Activated naive CD4-positive, alpha-beta T cell (primary cell): ENCODE measurements at regions not wholly inside any gene's neighbourhood (a gene's known extent, or its start where the extent isn't known, plus 50 kb on each side); places are given as distances from the start of the nearest gene placed in this dataset.

Experiments
- DNase-seq, 4 experiments: peaks; one replicate each; lab custom pipeline; 2025; lab: John Stamatoyannopoulos, UW

DNA sequence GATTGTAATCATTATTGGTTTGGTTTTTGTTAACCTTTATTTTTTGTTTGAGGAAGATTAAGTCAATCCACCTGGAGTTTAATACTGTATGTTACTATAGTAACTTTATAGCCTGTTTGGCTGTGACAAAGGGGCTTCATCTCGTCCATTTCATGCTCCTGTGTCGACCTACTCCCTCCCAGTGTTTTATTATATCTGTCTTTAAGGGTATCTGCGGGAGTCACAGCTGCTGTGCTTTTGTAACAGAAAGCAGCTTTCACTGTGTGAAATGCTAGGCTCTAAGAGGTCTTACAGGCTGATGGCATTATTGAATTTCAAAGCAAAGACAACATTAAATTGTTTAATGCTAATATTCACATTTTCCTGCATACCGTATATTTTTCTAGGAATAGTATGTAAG, 698.0 kb upstream of the POU3F2 start:
- DNase-seq: no peak

DNA sequence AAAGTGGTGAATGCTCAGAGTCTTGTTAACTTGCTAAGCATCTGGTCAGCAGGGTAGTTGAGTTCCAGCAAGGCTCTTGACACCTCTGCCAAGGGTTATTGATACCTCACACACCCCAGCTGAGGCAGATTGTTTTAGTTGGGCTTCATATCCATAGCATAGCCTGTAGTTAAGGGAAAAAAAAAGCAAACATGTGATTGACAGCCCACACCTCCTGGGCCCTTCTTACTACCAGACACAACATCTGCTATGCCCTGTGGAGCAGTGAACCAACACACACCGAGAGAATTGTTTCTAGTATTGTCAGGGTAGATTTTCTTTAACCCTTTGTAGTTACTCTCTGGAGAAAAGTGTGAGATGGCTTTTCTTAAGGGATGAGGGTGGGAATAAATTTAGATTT, 697.0 kb upstream of the POU3F2 start:
- no peak for DNase-seq

DNA sequence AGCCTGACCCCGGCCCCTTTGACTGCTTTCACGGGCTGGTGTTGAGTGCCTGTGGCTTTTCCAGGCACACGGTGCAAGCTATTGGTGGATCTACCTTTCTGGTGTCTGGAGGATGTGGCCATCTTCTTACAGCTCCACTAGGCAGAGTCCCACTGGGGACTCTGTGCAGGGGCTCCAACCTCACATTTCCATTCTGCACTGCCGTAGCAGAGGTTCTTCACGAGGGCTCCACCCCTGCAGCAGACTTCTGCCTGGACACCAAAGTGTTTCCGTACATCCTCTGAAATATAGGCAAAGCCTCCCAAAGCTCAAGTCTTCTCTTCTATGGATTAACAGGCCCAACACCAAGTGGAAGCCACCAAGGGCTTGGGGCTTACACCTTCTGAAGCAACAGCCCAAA, 691.5 kb upstream of the POU3F2 start:
- no peak for DNase-seq

DNA sequence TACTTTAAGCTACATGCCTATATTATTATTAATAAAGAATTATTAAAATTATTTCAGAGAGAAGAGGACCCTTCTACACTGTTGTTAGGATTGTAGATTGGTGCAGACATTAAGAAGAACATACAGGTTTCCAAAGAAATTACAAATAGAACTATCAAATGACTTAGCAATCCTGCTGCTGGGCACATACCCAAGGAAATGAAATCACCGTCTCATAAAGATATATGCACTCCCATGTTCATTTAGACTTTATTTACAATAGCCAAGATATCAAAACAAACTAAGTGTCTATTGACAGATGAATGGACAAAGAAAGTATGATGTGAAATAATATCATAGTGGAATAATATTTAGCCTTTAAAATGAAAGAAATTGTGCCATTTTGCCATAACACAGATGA, 687.7 kb upstream of the POU3F2 start:
- DNase-seq: no peak

DNA sequence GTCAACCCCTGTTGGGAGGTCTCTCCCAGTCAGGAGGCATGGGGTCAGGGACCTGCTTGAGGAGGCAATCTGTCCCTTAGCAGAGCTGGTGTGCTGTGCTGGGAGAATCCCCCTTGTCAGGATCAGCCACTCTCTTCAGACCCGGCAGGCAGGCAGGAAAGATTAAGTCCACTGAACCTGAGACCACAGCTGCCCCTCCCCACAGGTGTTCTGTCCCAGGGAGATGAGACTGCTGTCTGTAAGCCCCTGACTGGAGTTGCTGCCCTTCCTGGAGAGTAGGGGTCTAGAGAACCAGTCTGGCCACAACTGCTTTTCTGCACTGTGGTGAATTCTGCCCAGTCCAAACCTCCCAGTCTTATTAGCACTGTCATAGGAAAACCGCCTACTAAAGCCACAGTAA, 677.8 kb upstream of the POU3F2 start:
- DNase-seq: no peak

DNA sequence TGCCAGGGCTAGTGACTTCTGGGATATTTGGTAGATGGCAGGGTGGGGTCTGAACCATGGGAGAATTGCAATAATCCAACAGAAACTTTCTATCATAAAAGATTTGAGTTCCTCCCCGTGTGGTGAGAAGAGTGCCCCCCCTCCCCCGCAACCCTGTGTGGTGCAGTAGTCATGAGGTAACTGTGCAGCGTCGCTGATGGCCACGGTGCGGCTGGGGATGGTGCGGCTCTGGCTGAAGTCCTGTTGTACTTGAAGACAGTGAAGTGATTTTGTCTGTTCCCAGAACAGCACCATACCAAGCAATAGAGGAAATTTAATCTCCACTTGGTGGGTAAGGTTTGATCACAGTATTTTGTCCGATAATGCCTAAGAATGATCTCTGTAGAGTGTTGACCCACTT, 654.8 kb upstream of the POU3F2 start:
- DNase-seq: no peak

DNA sequence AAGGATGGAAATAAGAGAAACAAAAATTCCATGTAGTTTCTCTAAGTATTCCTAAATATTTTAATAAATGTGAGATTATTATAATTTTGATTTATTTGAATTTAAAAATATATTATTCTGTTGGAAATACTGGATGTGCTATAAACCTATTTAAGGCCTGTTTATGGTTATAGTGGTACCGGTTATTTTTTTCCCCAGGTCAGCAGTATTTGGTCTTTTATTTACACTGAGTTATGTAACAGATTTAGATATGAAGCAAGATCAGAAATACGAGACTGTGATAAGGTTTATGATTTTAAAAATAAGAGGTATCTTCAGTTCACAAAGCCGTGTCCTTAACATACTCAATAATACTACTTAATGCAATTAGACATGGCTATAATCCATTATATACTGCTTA, 634.3 kb upstream of the POU3F2 start:
- DNase-seq: no peak

DNA sequence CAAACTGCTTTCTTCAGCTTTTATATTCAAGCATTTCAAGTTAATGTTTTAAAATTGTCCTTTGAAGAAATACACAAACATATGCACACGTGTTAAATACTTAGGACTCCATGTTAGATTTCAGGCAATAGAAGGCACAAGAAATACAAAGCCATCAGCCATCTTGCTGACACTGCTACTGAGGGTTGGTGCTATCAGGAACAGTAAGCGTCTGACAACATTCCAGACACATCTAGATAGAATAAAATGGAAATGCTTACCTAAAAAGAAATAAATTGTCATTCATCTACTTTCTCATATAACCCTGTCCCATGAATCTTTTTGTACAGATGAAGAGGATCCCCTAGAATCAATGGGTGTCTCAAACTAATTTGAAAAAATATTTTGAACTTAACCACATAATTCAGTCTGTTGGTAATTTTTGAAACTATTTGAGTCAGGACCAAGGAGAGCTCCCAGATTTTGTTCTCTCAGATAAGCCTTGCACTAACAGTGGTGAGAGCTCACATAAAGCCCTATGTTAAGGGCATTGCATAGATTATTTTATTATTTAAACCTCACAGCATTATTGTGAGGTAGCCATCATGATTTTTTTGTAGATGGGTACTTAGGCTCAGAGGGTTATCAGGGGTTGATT, 631.1 kb upstream of the POU3F2 start:
- DNase-seq: no peak

DNA sequence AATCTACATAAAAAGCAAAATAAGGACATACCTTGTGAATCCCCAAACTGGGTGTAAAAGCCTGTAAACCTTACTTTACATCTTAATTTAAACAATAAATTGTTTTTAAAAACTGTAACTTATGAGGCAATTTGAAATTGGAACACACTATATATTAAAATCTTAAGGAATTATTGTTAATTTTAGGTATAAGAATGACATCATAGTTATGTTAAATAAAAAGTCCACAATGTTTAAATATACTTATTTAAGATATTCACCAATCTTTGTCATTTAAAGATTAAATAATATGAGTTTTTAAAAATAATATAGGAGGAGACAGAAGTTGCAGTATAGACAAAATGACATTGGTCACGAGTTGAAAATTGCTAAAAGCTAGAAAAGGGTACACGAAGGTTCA, 621.9 kb upstream of the POU3F2 start:
- no peak for DNase-seq

DNA sequence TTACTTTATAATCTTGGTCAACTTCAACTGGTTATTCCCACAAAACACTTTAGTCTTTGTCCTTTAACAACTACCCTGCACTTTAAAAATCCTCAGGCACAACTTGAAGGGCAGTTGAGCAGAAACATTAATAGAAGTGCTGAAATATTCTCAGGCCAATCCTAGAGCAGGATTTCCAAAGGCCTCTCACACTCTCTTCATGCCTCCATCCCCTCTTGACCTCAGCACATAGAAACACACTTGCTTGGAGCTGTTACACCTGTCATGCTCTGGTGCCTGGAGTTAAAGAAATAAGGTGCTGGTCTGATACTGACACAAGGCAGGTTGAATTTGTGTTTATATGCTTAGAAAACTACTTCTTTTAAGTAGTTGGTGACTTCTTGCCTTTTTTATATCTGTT, 618.8 kb upstream of the POU3F2 start:
- DNase-seq: no peak

DNA sequence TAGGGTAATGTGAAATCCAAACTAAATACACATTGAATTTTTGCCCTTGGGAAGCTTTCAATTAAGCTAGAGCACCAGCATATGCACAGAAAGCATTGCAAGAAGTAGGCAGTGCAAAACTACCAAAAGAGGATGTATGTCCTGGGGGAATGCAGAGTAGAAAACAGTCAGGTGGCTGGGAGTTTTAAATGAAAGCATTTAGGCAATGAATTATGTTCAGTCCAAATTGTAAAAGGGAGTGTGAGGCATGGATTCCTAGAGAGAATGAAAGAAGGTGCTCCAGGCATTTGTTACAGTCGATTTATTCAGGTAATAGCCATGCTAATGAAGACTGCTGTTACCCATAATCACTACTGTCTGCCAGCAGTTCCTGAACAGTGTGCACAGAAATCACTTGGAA, 604.1 kb upstream of the POU3F2 start:
- no peak for DNase-seq

DNA sequence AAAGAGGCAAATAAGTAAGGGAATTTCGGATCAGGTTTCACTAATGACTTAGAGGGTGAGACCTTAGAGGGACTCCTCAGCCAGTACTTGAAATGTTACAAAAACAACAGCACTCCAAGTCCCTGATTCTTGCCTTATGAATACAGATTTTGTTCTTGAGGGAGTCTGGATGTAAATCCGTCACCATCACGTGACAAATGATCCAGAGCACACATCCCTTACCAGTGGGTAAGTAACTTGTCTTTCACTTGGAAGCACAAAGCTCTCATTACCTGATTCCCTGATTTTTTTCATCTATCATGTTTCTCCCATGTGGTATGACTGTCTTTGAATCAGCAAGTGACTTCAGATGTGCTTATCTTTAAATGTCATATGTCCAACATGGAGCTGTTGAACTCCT, 595.3 kb upstream of the POU3F2 start:
- no peak for DNase-seq

DNA sequence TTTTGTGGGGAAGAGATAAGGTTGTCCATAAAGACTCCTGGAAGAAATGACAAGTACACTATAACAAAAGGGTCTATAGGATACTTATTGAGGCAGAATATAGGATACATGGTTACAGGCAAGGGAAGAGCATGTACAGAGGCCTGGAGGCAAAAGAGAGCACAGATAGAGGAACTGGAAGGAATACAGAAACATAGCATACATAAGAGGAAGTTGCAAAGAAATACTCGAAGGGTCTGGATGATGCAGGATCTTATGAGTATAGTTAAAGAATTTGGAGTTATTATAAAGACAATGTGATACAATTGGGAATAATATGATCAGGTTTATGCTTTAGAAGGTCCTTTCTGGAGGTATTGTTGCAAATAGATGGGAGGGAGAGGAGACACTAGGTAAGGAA, 592.7 kb upstream of the POU3F2 start:
- DNase-seq: no peak

DNA sequence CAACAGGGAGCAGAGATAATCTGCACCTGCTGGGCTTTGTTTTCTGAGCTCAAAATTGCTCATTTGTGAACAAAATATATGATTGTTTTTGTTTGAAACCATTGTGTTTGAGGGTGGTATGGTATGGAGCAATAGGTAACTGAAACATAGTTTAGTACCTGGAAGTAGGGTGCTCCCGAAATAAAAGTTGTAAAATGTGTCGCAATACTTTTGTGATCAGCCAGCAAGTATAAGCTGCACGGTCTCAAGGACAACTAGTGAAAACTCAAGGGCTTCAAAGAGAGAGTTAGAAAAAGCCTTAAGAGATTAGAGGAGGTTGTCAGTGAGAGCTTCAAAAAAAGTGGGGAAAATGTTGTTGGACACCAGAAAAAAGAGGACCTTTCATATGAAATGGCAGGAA, 579.8 kb upstream of the POU3F2 start:
- no peak for DNase-seq

DNA sequence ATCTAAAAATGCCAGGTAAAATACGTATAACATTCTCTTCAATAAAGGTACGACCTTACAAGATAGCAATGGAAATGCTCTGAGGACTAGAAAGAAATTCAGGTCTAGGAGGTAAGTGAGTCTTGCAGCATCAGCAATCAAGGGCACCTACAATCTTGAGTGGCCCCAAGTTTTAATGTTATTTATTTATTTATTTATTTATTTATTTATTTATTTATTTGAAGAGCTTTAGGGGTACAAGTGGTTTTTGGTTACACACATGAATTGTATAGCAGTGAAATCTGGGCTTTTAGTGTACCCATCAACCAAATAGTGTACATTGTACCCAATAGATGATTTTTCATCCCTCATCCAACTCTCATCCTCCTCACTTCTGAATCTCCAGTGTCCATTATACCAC, 574.0 kb upstream of the POU3F2 start:
- DNase-seq: no peak

DNA sequence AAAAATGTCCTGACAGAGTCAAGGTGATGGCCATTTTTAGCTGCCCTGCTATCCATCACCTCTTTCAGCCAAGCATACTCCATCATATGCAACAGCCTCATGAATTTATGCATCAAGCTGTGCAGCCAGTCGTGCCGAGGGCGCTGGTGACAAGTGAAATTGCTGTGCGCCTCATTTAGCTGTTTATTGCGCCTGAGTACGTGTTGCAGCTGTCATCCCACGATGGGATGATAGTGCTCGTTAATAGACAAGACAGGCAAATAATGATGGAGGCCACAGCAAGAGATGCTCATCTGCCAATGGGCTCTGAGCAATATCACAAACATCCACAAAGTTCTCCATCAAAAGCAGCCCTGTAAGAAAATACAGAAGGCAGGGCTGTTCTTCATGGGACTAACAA, 562.3 kb upstream of the POU3F2 start:
- no peak for DNase-seq

DNA sequence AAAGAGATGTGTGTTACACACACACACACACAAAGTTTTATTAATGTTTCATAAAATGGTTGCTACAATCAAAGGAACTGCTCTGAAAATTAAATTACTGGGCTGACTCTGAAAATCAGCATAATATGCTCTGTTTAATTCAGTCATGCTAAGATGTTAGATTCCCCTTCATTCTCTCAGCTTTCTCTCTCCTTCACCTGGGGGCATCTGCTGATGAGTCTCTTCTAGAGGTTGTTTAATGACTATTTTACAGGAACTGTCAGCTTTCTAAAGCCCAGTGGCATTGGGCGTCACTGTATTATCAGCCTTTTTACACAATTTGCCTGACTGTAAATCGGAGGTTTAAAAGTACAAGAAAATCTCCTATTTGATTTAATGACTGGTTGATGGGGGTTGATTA, 559.7 kb upstream of the POU3F2 start:
- DNase-seq: no peak

DNA sequence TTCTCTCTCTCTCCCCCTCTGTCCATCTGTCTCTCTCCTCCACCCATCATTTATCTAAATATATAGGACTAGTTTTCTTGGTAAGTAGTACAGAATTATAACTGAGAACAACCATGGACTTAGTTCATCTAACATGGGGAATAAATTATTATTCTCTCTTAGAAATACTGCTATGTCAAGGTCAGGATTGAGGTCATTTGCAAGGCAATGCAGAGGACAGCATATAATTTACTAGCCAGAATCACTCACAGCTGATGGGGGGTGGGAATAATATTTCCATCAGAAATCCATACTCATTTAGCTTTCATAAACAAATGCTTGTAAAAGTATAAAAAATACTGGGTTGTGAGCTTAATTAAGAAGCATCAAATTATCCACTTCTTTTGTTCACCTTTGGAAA, 553.9 kb upstream of the POU3F2 start:
- DNase-seq: no peak

DNA sequence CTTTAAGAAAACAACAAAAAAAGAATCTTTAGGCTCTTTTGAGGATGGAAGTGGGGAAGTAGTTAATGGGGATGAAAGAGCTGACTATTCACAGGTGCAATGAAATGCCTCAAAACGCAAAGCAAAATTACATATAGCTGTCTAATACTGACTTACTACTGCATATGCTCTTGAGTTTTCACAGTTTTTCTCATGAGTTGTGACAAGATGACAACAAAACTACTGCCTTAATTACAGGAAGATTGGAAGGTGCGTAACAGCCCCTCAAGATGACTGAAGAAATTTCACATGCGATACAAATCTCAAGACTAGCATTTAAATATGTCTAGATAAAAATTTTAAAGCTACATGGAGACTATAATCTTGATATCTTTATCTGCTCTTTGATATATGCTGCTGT, 547.8 kb upstream of the POU3F2 start:
- no peak for DNase-seq

DNA sequence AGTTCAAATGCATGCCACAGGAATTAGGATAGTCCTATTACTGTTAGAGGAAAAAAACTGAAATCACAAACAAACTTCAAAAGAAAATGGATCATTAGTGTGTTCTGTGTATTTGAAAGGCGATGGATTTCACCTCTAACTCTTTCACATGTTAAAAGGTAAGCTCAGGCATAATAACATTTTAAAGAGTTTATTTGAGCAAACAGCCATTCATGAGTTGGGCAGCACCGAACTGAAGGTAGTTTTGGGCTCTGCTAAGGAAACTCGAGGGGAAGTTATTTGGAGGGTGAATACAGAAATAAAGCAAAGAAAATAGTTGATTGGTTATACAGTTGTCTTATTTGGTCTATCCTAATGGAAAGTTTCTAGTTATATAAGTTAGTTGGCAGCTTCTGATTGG, 546.5 kb upstream of the POU3F2 start:
- DNase-seq: no peak

DNA sequence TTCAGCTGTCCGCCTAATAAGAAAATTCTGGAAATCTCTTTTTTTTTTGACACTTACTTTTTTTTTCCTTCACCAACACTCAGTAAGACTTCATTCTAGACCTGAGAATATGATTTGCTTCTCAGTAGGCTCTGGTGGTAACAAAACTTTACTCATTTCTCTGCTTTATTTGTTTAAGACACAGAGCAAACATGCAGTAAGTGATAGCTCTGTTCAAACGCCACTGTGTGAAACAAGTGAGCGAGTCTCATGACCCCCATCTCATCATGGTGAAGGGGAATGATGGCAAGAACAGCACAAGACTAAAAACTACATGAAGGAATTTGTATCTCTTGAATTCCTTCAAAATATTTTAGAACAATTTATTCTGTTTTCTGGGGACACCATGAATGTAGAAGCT, 541.6 kb upstream of the POU3F2 start:
- DNase-seq: no peak

DNA sequence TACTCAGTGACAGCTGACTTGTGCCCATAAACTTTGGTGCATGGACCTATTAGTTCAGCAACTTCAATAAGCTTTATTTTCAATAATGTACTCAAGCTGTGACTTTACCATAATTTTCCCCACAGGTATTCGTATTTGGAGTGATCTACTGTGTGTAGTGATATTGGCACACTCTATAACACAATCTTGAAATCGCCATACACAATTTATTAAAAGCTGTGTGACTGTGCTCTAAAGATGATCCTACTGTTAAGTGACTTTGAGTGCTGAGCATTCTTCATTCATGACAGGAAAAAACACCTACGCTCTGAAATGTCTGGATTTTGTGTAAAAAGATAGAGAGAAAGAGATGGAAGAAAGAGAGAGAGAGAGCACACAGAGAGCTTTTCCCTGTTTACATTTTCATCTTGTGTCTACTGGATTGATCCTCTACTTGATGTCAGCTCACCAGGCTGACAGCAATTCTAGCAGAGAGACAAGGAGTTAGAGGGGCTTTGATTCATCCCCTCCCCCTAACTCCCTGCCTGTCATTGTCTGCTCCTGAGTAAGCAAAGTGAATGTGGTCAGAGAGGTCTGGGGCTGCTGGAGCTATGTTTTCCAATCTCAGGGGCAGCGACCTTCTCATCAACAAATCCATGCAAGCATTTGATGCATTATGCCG, 538.7 kb upstream of the POU3F2 start:
- no peak for DNase-seq

DNA sequence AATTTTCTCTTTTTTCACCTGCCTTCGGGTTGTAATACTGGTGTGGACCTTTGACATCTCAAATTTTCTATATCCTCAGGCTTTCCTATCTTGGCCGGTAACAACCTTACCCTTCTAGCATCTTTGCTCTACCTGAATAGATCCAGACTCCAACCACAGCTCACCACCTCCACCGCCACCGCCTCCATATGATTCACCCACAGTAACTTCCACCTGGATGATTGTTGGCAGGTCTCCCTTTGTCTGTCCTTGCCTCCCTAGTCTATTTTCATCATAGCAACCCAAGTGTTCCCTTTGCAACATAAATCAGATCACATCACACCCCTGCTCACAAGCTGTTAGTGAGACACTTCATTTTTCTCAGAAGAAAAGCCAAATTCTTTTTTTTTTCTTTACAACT, 525.8 kb upstream of the POU3F2 start:
- no peak for DNase-seq

DNA sequence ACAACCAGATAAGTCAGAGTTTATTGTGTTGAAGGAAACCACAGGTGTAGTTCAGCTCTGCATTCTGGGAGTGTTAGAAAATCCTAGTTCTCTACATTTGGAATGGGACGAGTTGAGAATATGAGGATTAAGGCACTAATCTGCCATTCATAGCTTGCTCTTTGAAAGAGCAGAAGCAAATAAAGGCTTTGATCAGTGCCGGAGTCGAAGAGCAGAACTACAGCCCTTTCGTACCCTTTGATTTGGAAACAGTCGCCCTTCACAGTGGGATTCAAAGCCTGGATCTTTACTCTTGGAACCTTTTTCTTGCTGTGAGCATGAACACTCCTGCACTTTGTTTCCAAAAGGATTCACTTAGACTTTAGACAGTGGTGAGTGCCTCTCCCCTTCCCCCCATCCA, 523.9 kb upstream of the POU3F2 start:
- no peak for DNase-seq
